ENCODE measurements at regions not wholly inside any gene's neighbourhood (a gene's known extent, or its start where the extent isn't known, plus 50 kb on each side); places are given as distances from the start of the nearest gene placed in this dataset.

DNA sequence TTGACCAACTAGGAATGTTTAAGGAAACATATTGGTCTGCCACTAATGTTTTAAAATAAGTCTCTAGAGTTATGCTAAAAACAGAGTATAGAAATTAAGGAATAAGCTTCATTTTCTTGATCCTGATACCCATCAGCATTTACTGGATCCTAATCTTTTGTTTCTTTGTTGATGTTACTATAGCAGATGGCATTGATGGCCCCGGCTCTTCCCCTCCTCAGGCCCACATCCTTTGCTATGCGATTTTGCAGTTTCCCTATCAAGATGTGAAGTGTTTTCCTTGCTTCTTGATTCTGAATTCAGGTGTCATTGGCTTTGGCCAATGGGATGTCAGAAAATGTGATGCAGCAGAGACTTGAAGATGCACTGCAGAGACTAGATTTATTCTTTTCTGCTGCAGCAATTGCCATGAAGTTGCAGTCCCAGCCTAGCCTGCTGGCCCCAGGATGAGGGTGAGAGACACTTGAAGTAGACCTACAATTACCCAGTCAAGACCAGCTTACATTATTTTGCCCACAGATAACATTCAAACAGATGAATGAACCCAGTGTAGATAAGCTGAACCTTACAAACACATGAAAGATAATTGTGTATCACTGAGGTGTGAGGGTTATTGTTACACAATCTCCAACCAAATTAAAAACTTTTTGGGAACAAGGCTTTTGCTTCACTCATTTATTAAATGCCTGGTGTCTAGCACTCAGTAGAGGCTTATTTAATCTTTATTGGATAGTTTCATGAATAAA is 115.2 kb upstream of the ITGA4 start:
- DNase-seq, result no peak

DNA sequence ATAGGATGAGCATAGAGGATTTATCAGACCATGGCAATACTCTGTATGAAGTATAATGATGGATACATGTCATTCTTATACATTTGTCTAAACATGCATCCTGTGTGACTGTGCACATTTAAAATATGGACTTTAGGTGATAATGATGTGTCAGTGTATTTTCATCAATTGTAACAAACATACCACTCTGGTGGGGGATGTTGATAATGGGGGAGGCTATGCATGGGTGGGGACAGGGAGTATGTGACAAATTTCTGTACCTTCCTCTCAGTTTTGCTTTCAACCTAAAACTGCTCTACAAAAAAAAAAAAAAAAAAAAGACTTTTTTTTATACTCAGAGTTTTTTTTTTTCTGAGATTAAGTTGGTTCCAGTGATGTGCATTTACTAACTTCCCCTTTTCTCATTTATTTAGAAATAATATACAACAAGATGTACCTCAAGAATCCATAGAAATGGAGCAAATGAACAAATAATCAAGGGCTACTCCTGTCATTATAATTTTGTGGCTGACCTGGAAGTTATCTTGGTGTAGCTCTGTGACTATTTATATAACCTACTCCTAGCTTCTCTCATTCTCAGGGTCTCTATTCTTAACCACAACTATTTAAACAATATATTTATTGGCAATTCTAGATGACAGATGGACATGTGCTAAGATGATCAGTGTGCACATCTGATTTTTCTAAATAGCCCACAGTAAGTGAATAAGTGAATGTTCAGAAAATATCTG is 108.9 kb upstream of the ITGA4 start:
- no peak for DNase-seq

DNA sequence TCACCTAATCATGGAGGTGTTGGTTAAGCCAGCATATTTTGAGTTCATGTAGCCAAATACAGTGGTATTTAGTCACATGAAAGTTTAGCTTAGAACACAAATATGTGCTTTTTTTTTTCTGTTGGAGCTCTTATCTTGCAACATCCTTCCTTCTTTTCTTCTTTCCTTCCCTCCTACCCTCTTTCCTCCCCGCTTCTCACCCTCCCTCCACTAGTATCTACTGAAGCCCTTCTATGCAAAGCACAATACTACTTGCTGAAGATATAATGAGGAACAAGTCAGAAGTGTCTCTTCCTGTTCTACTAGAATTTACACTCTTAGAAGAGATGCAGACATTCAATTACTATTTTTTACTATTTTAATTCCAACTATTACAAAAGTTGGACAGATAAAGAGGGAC is 105.0 kb upstream of the ITGA4 start:
- DNase-seq, result no peak

DNA sequence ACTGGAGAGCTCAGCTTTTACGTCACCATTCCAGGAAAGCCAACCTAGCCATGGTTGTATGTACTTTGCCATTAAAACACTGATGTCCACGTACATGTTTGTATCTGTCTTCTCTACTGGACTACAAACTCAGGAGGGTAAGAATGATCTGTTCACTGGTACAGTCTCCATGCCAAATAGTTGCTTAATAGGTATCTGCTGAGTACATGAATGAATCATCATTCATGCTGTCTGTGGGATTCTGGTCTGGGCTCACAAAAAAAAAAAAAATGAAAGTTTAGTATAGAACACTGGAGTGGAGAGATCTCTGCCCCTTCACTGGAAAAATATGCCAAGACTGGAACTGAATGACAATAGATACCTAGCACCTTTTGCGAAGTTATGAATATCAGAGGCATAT is 102.6 kb upstream of the ITGA4 start:
- DNase-seq, result peak in 1 of 3 donors; percentile 53

DNA sequence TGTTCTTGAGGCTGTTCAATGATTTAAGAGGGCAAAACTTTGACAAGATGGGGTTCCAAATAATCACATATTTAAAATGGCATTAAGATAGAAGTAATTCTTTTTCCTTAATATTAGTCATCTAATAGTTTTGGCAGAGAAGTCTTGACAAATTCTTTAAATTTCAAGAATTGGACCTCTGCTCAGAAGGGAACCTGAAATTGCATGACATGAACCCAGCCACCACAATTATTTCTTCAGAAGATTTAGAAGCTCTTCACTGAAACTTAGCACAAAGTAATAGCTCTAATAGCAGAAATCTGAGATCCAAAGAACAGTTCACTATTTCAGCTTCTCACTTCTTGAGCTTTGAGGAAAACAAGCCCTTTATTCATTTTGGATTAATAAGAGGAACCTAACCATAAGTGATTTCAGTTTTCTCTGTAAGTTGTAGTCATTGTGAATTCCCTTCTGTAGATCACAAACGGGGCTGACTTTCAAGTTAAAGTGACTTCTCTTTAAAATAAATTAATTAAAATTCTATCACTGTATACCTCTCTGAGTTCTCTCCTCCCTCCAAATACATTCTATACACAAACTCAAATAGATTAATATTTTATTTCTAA is 100.6 kb upstream of the ITGA4 start:
- peak in 1 of 3 donors; percentile 11 for DNase-seq

DNA sequence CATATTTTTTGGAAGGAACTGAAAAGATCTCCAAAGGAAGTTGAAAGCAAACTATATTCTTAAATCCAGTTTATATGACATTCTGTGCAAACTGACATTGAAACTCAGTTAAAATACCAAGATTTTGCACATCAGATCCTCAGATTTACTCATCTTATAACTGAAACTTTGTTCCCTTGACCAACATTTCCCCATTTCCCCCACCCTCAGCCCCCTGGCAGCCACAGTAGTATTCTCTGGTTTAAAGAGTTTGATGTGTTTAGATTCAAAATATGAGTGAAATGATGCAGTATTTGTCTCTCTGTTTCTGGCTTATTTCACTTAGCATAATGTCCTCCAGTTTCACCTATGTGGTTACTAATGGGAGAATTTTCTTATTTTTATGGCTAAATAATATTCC is 99.2 kb upstream of the ITGA4 start:
- no peak for DNase-seq

DNA sequence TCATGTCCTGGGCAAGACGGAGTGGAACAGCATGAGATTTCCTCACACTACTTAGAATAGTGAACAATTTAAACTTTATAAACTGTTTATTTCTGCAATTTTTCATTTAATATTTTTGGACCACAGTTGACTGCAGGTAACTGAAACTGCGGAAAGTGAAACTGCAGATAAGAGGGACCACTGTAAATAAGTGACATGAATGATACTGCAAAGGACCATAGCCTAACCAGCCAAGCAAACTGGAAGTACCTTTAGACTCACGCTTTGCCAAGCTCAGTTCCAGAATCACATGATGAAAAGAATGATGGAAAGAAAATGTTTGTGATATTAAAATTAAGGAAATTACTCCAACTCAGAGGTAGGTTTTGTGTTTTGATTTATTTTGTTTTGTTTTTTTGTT is 94.6 kb upstream of the ITGA4 start:
- no peak for DNase-seq

DNA sequence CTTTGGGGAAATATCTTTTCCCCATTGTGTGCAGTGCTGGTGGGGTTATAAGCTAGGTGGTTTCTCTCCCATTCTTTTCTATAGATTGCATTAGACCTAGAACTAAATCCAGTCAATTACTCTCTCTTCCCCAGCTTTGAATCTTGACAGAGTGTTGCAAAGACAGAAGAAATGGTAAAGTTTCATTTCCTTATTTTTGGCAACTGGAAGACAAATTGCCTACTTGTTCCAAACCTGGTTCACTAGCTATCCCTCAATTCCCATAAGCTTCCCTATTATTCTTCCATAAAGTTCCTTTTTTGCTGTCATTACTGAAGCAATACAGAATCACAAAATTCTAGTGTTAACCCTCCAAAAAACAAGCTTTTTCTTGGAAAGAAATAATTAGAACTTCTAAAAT is 94.0 kb upstream of the ITGA4 start:
- no peak for DNase-seq

DNA sequence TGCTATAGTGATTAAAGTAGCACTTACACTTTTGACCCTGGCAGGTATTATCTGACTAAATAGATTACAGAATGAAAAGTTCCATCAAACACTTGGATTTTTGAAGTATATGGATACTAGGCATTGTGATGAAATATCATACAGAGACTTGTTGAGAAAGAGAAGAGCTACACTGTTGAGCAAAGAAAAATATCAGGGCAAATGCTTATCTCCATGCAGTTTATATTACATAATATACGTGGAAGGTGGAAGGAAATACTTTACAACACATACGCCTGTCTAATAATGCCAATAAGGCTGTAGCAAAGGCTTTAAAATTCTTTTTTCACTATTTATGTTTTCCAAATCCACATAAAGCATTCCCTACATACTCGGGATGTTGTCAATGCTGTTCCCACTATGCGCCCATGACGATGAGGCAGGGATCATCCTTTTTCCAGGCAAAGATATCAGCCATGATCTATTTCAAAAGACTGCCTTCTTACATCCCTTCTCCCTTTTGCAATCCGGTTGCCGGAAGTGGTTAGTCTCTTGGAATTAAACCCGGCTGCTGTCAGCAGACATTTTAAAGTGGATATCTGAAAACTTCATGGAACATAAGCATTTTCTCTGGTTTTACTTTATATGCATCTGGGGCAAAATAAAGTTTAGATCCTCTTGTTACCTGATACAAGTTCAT is 92.6 kb upstream of the ITGA4 start:
- DNase-seq, result peak in 1 of 3 donors; percentile 49

DNA sequence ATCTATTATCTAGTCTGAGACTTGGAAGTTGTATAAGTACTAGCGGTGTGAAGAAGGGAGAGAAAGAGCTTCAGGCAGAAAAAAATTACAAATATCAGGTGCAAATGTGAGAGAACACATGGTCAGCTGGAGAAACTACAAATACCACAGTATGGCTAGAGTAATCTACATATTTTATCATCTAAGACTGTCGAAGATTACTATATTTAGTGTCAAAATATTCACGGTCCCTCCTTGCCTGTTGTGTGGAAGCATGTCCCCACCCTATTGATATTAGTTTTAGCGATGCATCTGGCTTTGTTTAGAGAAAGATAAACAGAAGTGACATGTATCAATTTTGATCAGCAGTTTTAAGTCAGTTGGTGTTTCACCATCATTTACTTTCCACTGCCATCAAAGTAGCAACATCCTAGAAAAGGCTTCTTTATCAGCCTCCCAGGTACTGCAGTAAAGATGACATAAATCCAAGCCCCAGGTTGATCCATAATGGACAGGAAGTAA is 90.5 kb upstream of the ITGA4 start:
- DNase-seq, result no peak

DNA sequence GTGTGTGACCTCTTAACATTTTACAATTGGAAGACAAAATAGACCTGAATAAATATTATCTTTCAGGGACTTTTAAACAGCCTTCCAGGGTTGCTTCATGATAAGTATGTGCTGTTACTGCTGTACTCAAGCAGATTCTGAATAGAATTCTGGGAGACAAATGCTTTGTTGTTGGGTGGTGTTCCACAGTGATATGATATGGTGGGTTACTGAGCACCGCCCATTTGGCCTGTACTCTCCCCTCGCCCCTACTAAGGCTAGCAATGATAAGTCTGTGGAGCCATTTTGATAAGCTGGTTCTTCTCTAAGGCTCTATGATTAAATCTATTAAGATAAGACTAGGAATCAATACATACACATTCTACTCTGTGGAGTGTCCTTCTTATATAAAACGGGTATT is 89.8 kb upstream of the ITGA4 start:
- no peak for DNase-seq

DNA sequence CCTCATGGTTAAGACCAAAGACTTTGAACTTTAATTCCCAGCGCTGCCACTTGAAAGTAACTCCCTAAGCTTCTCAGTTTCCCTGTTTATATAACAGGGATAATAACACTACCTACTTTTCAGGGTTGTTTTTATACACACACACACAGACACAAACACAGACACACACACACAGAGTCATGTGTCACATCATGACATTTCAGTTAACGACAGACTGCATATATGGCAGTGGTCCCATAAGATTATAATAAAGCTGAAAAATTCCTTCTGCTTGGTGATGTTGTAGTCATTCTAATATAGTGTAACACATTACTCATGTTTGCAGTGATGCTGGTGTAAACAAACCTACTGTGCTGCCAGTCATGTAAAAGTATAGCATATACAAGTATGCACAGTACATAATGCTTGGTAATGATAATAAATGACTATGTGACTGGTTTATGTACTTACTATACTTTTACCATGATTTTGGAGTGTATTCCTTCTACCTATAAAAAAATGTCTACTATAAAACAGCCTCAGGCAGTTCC is 89.2 kb upstream of the ITGA4 start:
- no peak for DNase-seq

DNA sequence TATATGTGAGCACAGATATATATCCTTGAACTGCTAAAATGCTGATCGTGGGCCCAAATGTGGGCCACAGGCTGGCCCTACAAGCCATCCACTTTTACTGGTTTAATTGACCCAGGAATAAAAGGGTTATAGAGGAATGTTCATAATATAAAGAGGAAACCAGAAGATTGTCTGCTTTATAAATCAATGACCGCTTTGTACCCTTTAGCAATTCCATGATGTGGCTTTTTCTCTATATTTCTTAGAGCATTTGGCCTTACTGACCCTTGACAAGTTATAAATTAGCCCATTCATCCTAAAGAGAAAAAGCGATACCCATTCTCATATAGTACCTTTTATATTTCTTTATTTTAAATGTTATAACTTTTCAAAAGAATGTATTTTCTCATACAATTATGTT is 87.1 kb upstream of the ITGA4 start:
- DNase-seq, result no peak

DNA sequence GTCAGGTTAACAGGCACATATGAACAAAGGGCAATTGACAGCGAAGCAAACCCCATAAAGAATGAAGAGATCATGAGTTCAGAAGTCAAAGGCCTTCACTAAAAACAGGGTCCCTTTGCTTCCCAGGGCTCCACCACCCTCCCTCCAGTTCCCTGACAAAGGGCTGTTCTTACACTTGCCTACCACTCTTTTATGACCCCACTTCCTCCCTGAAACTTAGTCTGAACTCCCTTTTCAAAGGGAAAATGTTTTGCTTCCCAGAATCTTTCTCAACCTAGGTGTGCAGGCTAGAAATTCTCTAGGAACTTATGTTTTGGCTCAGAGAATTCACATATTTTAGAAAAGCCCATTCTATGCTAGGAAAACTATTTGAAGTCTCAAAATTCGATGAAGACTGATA is 86.0 kb upstream of the ITGA4 start:
- no peak for DNase-seq

DNA sequence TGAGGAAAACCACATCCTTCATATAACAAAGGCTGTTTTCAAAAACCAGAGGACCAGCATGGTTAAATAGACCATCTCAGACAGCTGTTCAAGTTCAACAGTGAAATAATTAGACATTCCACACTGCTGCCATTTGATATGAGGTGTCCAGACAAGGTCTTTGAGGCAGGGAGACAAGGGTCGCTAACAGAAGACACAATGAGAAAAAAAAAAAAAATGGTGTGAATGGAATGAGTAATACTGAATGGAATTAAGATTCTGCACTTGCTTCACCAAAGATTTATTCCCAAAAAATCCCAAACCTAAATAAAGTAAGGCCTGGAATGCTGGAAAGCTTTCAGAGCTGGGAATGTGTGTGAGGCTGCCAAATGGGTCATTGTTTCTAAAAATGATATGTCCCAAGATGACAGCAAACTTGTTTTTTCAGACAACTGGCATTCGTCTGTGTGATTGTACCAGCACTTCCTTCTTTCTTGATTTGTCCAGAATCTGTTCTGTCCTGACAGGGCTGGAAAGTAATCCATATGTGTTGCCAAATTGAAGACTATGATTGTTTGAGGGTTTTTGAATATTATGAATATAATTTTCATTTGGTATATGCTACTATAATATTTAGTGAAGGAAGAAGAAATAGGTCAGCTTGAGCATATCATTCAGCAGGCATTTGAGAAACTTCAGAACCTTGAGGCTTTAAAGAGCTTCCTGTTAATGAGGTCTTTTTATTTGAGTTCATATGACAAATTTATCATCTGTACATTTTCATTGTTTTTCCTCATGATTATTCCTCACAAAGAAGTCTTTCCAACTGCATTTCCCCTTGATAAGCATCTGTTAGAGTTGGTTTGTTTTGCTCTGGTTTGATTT is 85.2 kb upstream of the ITGA4 start:
- peak in 2 of 3 donors; percentile 32 to 76 for DNase-seq

DNA sequence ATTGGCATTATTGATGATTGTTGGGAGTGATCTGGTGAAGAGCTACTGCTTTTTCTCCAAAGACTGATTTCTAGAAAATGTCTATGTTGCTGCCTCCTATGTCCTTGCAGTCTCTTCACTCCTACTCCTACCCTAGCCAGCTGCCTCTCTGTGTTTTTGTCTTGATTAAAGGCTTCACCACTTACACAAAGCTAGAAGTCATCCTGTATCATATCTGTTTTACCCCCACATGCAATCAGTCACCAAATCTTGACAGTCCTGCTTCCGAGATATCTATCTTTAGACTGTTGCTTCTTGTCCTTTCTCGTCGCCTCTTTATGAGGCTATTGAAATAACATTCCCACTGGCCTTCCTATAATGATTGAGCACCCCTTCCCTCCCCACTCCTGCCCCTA is 84.5 kb upstream of the ITGA4 start:
- no peak for DNase-seq

DNA sequence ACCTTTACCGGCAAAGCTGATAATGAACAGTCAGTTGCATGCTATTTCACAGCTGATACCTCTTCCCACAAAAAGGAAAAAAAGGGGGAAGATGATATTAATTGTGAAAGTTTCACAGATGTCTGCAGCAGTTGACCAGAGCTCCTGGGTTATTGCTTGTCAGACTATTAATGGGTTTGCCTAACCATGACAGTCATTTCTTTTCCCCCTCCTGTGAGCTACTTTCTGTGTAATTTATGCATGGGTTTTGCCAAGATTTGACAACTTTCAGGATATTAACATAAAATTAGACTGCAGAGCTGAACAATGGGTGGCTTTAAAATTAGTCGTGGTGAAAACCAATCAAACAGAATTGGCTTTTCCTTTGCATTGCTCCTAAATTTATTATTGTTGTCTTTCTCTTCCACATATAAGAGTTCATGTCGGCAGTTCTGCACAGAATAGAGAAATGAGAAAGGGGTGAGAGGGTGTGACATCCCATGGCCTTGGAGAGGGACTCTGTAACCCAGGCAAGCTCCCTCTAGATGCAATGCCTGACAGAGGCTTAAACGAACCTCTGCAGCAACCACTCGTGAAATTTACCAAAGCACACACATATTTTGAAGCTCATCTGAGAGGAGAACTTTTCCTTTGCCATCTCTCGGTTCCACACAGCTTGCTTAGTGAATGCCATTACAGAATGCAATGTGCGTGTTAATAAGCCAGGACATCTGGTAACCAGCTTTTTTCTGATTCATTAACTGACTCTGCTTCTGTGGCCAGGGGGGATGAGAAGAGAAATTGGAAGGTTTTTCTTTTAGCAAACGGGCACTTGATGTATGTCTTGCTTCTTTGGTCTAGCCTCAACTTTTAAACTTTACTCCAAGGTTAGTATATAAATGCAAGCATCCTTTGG is 82.2 kb upstream of the ITGA4 start:
- no peak for DNase-seq

DNA sequence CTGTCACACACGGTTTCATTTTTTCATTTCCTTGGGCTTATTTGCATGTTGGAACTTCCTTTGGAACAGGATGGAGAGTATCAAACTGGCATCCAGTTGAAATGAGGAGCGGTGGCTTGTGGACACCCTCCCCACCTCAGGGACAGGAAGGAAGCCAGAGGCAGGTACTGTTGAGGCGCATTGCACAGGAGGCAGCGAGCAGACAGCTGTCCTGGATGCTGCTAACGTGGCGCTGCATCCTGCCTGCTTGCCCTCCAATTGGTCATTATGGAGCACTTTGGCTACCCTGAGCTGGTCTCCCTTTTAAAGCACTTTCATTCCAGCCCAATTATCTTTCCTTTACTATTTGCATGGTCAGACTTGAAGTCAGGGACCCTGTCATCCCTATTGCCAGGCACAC is 80.7 kb upstream of the ITGA4 start:
- no peak for DNase-seq

DNA sequence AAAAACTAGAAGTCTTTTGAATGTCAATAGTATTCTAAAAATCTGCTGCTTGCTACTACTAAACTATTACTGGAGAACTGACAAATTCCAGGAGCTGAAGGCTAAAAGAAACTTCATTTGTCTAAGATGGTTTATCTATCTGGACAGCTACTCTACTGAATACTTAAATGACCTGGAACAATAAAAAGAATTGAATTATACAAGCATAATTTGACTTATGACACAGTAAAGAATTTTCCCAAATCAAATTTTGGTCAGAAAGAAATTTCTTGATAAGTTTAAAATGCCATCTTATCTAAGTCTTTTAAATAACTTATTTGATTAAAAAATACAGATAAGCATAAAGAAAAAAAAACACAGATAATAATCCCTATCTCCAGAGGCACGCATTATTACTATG is 80.2 kb upstream of the ITGA4 start:
- DNase-seq, result no peak

DNA sequence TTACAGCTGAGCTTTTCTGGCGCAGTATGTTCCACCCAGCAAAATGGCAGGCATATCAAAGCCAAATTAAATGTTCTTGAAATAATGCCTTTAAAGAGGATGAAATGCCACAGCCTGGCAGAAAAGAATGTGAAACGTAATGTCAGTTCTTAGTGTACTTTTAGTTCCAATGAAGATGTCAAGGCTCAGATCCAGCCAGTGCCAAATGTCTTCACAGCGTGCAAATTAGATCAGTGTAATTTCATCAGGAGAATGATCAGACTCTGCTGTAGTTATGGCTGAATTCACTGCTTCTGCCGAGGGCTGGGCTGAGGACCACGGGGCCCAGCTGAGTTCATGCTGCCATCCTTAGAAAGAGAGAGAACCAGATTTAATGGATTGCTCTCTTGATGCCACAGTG is 78.7 kb upstream of the ITGA4 start:
- no peak for DNase-seq
